Astrocyte (in vitro differentiated cells and primary cell): ENCODE measurements at regions not wholly inside any gene's neighbourhood (a gene's known extent, or its start where the extent isn't known, plus 50 kb on each side); places are given as distances from the start of the nearest gene placed in this dataset.

ENCODE experiments used
- EZH2 ChIP-seq: IDR thresholded peaks from 2 replicates; pipeline ENCODE4 v1.6.1; 2012; ENCODE audit warnings: mild to moderate bottlenecking, low read length, inconsistent platforms; ENCODE audit not compliant: insufficient read depth
- TF ChIP-seq, protein P1 (sequence below): IDR thresholded peaks from 2 replicates; pipeline ENCODE4 v1.5.1; 2011; ENCODE audit warnings: low read depth, mild to moderate bottlenecking, inconsistent platforms, low read length, moderate library complexity; ENCODE audit not compliant: insufficient read depth

DNA sequence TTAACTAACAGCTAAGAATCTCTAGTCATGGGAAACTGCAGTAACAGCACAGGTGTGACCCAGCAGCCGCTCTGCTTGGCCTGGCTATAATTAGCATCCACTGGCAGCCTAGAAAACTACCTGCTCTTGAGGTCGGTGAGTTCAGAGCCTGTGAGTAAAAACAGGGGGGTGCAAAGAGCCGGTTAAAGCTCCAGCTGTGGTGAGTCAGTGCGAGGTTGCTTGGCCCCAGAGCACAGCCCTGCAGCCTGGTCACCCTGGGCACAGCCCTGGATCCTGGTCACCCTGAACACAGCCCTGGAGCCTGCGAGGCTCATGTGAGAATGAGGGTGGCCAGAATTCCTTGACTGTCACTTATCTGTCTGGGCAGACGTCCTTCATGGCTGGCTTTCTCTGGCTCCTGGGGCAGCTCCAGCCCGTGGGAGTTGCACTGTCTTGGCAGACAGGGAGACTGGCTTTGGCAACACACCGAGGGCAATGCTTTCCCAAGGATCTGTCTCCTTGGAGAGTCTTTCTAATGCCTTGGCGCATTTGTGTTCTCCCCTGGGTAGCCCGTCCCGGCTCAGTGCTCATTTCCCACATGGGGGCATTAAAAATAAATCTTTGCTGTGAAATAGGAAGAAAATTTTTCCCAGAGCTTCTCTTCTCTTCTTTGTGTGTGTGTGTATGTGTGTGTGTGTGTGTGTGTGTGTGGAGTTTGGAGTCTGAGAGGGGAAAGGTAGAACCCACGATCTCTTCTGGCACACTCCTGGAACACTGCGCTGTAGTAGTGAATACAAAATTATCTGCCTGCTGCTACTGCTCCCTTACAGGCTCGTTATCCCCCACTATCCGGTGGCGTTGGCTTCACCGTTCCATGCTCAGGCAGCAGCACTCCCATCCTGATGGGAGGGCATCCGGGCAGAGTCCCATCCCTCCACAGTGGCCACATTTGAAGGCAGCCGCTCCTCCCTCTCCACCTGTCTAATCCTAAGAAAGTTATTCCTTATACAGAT lies 250.2 kb upstream of the MEX3C start:
- TF ChIP-seq, protein P1, sequence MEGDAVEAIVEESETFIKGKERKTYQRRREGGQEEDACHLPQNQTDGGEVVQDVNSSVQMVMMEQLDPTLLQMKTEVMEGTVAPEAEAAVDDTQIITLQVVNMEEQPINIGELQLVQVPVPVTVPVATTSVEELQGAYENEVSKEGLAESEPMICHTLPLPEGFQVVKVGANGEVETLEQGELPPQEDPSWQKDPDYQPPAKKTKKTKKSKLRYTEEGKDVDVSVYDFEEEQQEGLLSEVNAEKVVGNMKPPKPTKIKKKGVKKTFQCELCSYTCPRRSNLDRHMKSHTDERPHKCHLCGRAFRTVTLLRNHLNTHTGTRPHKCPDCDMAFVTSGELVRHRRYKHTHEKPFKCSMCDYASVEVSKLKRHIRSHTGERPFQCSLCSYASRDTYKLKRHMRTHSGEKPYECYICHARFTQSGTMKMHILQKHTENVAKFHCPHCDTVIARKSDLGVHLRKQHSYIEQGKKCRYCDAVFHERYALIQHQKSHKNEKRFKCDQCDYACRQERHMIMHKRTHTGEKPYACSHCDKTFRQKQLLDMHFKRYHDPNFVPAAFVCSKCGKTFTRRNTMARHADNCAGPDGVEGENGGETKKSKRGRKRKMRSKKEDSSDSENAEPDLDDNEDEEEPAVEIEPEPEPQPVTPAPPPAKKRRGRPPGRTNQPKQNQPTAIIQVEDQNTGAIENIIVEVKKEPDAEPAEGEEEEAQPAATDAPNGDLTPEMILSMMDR = no peak
- TF ChIP-seq EZH2 = no peak
